ENCODE measurements at regions not wholly inside any gene's neighbourhood (a gene's known extent, or its start where the extent isn't known, plus 50 kb on each side); places are given as distances from the start of the nearest gene placed in this dataset.

DNA sequence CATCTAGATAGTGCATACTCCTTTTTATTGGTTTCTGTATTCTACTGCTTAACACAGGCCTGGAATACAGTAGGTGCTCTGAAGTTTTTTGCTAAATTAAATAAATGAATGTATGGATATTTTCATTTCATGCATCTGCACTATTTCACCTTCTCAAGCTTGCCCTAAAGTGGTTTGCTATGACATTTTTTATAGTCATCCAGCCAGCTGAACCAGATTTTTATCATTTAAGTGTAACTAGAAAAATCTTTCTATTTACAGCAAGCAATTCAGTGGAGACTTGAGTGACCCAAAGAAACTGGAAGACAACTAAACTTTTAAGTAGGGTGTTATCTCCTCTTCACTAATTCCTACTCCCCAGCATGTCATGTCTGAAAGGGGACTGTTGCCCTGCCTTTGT, 354.9 kb downstream of the OSR1 start:
- TF ChIP-seq, protein P1, sequence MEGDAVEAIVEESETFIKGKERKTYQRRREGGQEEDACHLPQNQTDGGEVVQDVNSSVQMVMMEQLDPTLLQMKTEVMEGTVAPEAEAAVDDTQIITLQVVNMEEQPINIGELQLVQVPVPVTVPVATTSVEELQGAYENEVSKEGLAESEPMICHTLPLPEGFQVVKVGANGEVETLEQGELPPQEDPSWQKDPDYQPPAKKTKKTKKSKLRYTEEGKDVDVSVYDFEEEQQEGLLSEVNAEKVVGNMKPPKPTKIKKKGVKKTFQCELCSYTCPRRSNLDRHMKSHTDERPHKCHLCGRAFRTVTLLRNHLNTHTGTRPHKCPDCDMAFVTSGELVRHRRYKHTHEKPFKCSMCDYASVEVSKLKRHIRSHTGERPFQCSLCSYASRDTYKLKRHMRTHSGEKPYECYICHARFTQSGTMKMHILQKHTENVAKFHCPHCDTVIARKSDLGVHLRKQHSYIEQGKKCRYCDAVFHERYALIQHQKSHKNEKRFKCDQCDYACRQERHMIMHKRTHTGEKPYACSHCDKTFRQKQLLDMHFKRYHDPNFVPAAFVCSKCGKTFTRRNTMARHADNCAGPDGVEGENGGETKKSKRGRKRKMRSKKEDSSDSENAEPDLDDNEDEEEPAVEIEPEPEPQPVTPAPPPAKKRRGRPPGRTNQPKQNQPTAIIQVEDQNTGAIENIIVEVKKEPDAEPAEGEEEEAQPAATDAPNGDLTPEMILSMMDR (IDR thresholded peaks at IDR 0.05): no peak
- no peak for DNase-seq (ENCODE audit: low spot score in 2 of 2)
- H3K27ac ChIP-seq: no peak overlapping the region
- intact Hi-C loops (cut with DNase I): no loop called here
- H3K27me3 ChIP-seq: no peaks in the 10 kb centered on the region
- H3K4me1 ChIP-seq: no peaks in the 10 kb centered on the region
- no peaks in the 10 kb centered on the region for H3K9me3 ChIP-seq
- H3K36me3 ChIP-seq: no peaks in the 10 kb centered on the region
- H3K4me3 ChIP-seq: no peak overlapping the region

DNA sequence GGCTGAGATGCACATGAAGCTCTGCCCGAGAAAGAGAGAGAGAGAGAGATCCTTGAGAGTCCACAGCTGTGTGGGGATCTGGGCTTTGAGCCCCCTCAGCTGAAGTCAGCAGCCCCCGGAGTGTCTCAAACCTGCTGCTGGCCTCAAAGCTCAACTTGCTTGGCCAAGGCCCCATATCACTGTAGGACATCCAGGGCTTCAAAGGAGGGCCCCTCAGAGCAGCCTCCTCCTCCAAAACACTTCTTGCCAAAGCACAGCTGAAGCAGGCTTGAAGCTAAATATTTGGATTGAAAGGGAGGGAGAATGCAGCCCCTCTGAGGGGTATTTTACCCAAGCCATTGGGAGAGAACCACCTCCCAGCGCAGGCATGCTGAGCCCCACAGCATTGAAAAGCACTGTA, 357.6 kb downstream of the OSR1 start:
- H3K27ac ChIP-seq: no peak overlapping the region
- H3K36me3 ChIP-seq: no peaks in the 10 kb centered on the region
- no peaks in the 10 kb centered on the region for H3K9me3 ChIP-seq
- DNase-seq (ENCODE audit: low spot score in 2 of 2): no peak
- no peak overlapping the region for H3K4me3 ChIP-seq
- intact Hi-C loops (cut with DNase I): no loop called here
- H3K4me1 ChIP-seq: no peaks in the 10 kb centered on the region
- H3K27me3 ChIP-seq: no peaks in the 10 kb centered on the region
- TF ChIP-seq, protein P1 (IDR thresholded peaks at IDR 0.05): no peak

DNA sequence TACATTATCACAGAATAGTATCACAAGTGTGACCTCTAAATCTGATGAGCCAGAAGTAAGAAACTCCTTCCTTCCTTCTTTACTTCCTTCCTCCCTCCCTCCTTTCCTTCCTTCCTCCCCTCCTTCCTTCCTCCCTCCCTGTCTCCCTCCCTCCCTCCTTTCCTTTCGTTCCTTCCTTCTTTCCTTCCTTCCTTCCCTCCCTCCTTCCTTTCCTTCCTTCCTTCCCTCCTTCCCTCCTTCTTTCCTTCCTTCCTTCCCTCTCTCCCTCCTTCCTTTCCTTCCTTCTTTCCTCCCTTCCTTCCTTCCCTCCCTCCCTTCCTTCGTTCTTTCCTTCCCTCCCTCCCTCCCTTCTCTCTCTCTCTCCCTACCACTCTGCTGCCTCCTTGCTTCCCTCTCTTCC, 359.2 kb downstream of the OSR1 start:
- intact Hi-C loops (cut with DNase I): no loop called here

DNA sequence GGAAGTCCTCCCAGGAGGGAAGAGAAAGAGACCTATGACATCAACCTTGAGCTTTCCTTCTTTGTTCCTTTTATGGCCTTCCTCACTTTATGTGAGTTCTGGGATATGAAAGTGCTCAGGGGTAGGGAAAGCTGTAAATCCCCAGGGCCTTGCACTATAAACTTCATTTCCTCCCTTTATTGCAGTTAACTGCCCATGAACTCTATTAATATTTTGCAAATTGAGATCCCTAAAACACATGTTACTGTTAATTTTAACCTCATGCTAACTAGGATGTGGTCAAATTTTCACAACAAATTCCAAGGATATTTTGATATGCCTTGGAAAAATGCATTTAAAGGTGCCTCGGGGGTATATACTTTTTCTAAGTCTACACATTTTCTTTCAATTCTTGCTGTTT, 359.9 kb downstream of the OSR1 start:
- DNase-seq (ENCODE audit: low spot score in 2 of 2): no peak
- Histone ChIP-seq H3K36me3 (no peaks in the 10 kb centered on the region), H3K9me3 (no peaks in the 10 kb centered on the region), H3K4me3 (no peak overlapping the region), H3K27ac (no peak overlapping the region), H3K4me1 (no peaks in the 10 kb centered on the region), H3K27me3 (no peaks in the 10 kb centered on the region)
- TF ChIP-seq, protein P1 (IDR thresholded peaks at IDR 0.05): no peak
- intact Hi-C loops (cut with DNase I): no loop called here

More for the DNA sequence above, 359.2 kb downstream of the OSR1 start:
- no peak for DNase-seq (ENCODE audit: low spot score in 2 of 2)
- H3K4me1 ChIP-seq: no peaks in the 10 kb centered on the region
- H3K36me3 ChIP-seq: no peaks in the 10 kb centered on the region
- H3K4me3 ChIP-seq: no peak overlapping the region
- H3K9me3 ChIP-seq: no peaks in the 10 kb centered on the region
- no peaks in the 10 kb centered on the region for H3K27me3 ChIP-seq
- no peak overlapping the region for H3K27ac ChIP-seq
- TF ChIP-seq, protein P1 (IDR thresholded peaks at IDR 0.05): no peak

DNA sequence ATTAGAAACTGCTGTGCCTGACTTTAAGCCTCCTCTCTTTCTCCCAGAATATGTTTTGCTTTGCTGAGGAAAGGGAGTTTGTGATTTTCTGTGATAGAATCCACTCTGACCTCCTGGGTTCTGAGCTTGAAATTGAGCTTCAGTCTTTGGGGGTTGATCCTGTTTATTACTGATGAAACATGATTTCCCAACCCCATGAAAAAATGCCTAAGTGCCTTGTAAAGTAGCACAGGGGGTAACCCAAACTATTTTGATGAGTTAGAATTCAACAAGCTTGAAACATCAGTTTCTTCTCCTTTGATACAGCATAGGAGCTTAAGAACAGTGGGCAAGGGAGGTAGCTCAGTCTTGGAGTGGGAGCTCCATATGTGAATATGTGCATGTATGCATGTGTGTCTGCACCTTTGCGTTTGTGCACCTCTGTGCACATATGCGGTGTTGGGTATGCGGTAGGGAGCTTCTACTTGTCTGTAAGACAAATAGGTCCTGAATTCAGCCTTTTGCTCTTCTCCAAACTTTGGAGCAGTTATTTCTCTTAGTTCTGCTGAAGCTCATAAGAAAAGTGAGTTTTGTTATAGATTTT, 364.6 kb downstream of the OSR1 start:
- Histone ChIP-seq H3K4me1 (peaks cover 0 to 17% of the 10 kb centered on the region in 2 donors), H3K36me3 (no peaks in the 10 kb centered on the region), H3K27me3 (no peaks in the 10 kb centered on the region), H3K27ac (peak overlapping the region in 1 of 2 donors; percentile 10), H3K9me3 (no peaks in the 10 kb centered on the region), H3K4me3 (no peak overlapping the region)
- TF ChIP-seq, protein P1 (IDR thresholded peaks at IDR 0.05): no peak
- DNase-seq (ENCODE audit: low spot score in 2 of 2): no peak
- intact Hi-C loops (cut with DNase I): loop anchor here (5.0 kb wide), 1 partner anchor 363 kb away; the partner anchor contains the start of gene OSR1
